ENCODE measurements at regions not wholly inside any gene's neighbourhood (a gene's known extent, or its start where the extent isn't known, plus 50 kb on each side); places are given as distances from the start of the nearest gene placed in this dataset.

DNA sequence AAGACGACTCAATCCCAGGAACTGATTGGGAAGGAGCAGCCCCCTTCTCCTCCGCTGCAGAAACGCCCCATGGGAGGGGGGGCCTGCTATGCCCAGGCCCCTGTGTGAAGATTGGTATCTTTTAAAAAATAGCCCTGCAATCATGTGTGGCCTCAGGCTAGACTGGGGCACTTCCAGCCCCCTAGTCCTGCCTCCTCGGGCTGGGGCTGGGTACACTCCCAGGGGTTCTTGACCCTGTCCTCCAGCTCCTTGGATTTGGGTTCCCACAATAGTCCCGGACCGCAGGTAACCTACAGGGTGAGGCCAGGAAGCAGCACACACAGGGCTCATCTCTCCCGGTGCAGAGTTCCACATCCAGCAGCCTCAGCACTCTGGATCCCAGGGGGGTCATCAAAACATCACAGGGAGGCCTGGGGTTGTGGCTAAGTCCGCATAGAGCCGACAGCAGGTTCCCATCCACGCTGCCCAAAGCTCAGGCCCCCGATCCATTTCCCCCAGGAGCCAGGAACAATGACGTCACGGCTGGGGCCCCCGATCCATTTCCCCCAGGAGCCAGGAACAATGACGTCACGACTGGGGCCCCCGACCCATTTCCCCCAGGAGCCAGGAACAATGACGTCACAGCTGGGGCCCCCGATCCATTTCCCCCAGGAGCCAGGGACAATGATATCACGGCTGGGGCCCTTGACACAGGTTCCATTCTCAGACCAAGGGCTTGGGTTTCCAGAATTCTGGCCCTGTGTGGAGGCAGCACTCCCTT lies 202.4 kb downstream of the IRF8 start:
- Histone ChIP-seq H3K27ac (no peak overlapping the region), H3K36me3 (no peaks in the 10 kb centered on the region), H3K9me3 (no peaks in the 10 kb centered on the region), H3K4me3 (no peak overlapping the region), H3K4me1 (peaks cover 0 to 6% (median 4%) of the 10 kb centered on the region in 4 donors), H3K27me3 (no peaks in the 10 kb centered on the region)
- whole genome bisulfite sequencing, 2 donors: 62 to 78% methylated on average over 20 of the region's 20 CpGs
- intact Hi-C loops (cut with DNase I): no loop called here
- DNase-seq: peak; percentile 56
- TF ChIP-seq EP300 (IDR thresholded peaks at IDR 0.05): no peak
- TF ChIP-seq, protein P1, sequence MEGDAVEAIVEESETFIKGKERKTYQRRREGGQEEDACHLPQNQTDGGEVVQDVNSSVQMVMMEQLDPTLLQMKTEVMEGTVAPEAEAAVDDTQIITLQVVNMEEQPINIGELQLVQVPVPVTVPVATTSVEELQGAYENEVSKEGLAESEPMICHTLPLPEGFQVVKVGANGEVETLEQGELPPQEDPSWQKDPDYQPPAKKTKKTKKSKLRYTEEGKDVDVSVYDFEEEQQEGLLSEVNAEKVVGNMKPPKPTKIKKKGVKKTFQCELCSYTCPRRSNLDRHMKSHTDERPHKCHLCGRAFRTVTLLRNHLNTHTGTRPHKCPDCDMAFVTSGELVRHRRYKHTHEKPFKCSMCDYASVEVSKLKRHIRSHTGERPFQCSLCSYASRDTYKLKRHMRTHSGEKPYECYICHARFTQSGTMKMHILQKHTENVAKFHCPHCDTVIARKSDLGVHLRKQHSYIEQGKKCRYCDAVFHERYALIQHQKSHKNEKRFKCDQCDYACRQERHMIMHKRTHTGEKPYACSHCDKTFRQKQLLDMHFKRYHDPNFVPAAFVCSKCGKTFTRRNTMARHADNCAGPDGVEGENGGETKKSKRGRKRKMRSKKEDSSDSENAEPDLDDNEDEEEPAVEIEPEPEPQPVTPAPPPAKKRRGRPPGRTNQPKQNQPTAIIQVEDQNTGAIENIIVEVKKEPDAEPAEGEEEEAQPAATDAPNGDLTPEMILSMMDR (IDR thresholded peaks at IDR 0.05): no peak
- no peak for TF ChIP-seq POLR2AphosphoS5 (IDR thresholded peaks at IDR 0.05)
- TF ChIP-seq POLR2A (IDR thresholded peaks at IDR 0.05): no peak

DNA sequence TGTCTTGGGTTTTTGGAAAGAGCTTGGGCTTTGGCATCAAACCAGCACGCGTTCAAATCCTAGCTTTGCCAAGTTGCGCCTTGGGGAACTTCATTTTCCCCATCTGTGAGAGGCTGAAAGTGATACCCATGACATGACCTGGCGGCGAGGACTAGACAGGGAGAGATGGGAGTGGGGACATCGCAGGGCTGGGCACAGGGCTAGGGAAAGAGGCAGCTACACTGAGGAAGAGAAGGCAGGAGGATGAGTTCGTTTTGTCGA lies 202.9 kb downstream of the IRF8 start:
- Histone ChIP-seq H3K9me3 (no peaks in the 10 kb centered on the region), H3K36me3 (no peaks in the 10 kb centered on the region), H3K27me3 (no peaks in the 10 kb centered on the region), H3K27ac (no peak overlapping the region), H3K4me1 (peaks cover 0 to 6% (median 4%) of the 10 kb centered on the region in 4 donors), H3K4me3 (no peak overlapping the region)
- no peak for TF ChIP-seq POLR2AphosphoS5 (IDR thresholded peaks at IDR 0.05)
- TF ChIP-seq EP300 (IDR thresholded peaks at IDR 0.05): no peak
- TF ChIP-seq POLR2A (IDR thresholded peaks at IDR 0.05): no peak
- TF ChIP-seq, protein P1 (IDR thresholded peaks at IDR 0.05): no peak
- 85 to 90% methylated on average over 8 of the region's 8 CpGs for WGBS, 2 donors
- no peak for DNase-seq
- intact Hi-C loops (cut with DNase I): no loop called here

DNA sequence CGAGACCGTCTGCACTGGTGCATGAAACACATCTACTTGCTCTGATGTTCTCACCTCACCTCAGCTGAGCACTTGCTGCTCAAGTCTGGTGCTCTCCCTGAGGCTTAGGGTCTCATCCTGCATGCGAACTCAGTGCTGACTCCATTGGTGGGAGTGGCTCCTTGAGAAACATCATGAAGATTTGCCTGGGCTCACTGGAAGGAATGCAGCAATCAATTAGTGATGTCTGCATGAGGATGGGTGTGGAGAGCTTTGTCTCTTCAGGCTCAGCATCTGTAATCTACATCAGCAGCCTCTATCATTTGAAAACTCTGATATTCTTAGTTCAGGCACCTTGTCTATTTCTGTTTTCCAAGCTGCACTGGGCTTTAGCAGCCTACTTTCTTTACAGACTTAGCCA lies 204.4 kb downstream of the IRF8 start:
- no peak overlapping the region for H3K4me3 ChIP-seq
- no peaks in the 10 kb centered on the region for H3K36me3 ChIP-seq
- H3K27me3 ChIP-seq: no peaks in the 10 kb centered on the region
- no peak for DNase-seq
- intact Hi-C loops (cut with DNase I): no loop called here
- H3K27ac ChIP-seq: no peak overlapping the region
- TF ChIP-seq POLR2A (IDR thresholded peaks at IDR 0.05): no peak
- no peak for TF ChIP-seq POLR2AphosphoS5 (IDR thresholded peaks at IDR 0.05)
- TF ChIP-seq, protein P1 (IDR thresholded peaks at IDR 0.05): no peak
- TF ChIP-seq EP300 (IDR thresholded peaks at IDR 0.05): no peak
- peaks cover 0 to 6% (median 4%) of the 10 kb centered on the region in 4 donors for H3K4me1 ChIP-seq
- WGBS, 2 donors: 81 to 94% methylated on average over 3 of the region's 3 CpGs
- no peaks in the 10 kb centered on the region for H3K9me3 ChIP-seq

DNA sequence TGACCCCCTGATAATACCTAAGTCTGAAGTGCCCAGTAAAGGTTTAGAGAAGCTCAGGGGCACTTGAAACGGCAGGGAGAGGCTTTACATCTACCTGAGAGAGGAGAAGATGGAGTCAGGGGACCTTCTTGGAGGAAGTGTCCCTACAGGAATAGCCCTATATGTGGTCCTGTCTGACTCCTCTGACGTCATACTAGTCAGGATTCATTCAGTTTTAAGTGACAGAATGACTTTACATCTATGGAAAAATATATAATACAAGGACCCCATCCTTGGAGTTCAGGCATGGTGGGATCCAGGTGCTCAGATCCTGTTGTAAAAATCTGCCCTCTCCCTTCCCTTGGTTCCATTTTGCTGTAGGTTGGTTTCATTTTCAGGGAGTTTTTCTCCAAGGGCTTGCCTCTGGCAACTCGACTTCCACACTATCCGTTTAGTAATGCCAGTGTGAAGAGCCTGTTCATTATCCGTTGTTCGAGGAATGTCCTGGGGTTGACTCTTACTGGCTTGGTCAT lies 205.6 kb downstream of the IRF8 start:
- WGBS, 2 donors: 80 to 84% methylated on average over 6 of the region's 6 CpGs
- H3K4me1 ChIP-seq: peaks cover 0 to 6% (median 4%) of the 10 kb centered on the region in 4 donors
- H3K4me3 ChIP-seq: no peak overlapping the region
- no peaks in the 10 kb centered on the region for H3K36me3 ChIP-seq
- no peak overlapping the region for H3K27ac ChIP-seq
- DNase-seq: peak; percentile 8
- intact Hi-C loops (cut with DNase I): no loop called here
- no peaks in the 10 kb centered on the region for H3K9me3 ChIP-seq
- TF ChIP-seq, protein P1 (IDR thresholded peaks at IDR 0.05): no peak
- no peak for TF ChIP-seq POLR2AphosphoS5 (IDR thresholded peaks at IDR 0.05)
- TF ChIP-seq POLR2A (IDR thresholded peaks at IDR 0.05): no peak
- TF ChIP-seq EP300 (IDR thresholded peaks at IDR 0.05): no peak
- H3K27me3 ChIP-seq: no peaks in the 10 kb centered on the region

All from sigmoid colon (tissue), 6 donors.